Prostate gland (tissue), 2 donors: ENCODE measurements at regions not wholly inside any gene's neighbourhood (a gene's known extent, or its start where the extent isn't known, plus 50 kb on each side); places are given as distances from the start of the nearest gene placed in this dataset.

ENCODE experiments used
- CTCF ChIP-seq, 4 experiments: fragments of 200-600 bp in 2 of 4; fragments of 450-650 bp in 2 of 4; sonication (generic) in 2 of 4; IDR thresholded peaks; 1 replicate in 3 of 4; 2 replicates in 1 of 4; pipeline ENCODE4 v1.5.1; 2016 to 2019; ENCODE audit warnings: antibody characterized with exemption in 4 of 4, mild to moderate bottlenecking in 2 of 4, moderate library complexity in 2 of 4
- POLR2A ChIP-seq: fragments of 450-650 bp; IDR thresholded peaks from one replicate; pipeline ENCODE4 v1.6.1; 2016; ENCODE audit warnings: antibody characterized with exemption, mild to moderate bottlenecking
- POLR2AphosphoS5 ChIP-seq: sonication (generic); formaldehyde crosslinking; IDR thresholded peaks from one replicate; pipeline ENCODE4 v1.6.1; 2017; ENCODE audit warnings: antibody characterized with exemption

- TF ChIP-seq POLR2AphosphoS5 (no peak), CTCF (IDR thresholded peaks at IDR 0.05) (no peak), POLR2A (no peak)
Observed at GRCh38 chr10:125468278-125468677, 214.7 kb downstream of the TEX36 start.
